ENCODE measurements at regions not wholly inside any gene's neighbourhood (a gene's known extent, or its start where the extent isn't known, plus 50 kb on each side); places are given as distances from the start of the nearest gene placed in this dataset.

DNA sequence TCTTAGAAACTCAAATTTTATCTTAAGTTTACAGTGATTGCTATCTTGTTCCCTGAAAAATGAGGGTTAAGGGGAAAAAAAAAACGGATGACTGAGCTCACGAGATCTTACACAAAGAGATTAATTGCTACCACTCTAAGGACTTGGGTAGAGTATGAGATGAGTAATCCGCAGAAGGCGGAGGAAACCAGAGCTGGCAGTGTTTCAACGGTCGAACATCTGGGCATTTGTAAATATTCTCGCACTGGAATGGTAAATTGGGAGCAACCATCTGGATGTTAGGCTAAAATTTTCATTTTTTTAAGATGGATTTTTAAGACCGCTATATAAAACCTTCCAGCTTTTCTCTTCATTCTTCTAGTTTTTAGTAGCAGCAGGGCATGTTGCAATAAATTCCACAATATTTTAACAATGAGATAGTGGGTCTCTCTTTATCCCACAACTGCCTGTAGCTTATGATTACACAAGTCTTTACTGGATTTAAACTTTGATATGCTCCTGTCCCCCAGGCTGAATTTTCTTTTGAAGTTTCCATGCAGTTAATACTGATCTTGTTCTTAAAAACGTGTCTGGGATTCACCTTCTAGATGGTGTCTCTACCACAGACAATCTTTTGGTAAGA lies 1324.1 kb downstream of the AACS start:
- H4K8ac ChIP-seq (replicated peaks; ENCODE audit: insufficient read length, low read depth, low read length): no peak overlapping the region
- no peak overlapping the region for H3K23ac ChIP-seq (ENCODE audit: insufficient read length, low read depth, low read length)
- H3K23me2 ChIP-seq (ENCODE audit: insufficient read length, low read depth, low read length, poor library complexity, severe bottlenecking): no peaks in the 10 kb centered on the region
- Mint-ChIP-seq H3K4me1 (peaks cover 15% of the 10 kb centered on the region in 2 experiments), H3K27ac (no peak overlapping the region), H3K4me3 (no peak overlapping the region), H3K9me3 (no peaks in the 10 kb centered on the region; a peak in 1 of 5 replicates), H3K36me3 (ENCODE audit: insufficient read depth in 1 of 3, low read depth in 3 of 3) (0 out of 7 replicates have a peak, but pooled peaks cover 0 to 3% (median 0%) of the 10 kb centered on the region in 3 experiments), H3K27me3 (ENCODE audit: low read depth) (no peaks in the 10 kb centered on the region; the same call in none of the 2 replicates)
- no peaks in the 10 kb centered on the region for H3K27me3 ChIP-seq (ENCODE audit: insufficient read depth, low read length)
- H3K4me1 ChIP-seq (ENCODE audit: insufficient read depth, low read length): peaks cover 4% of the 10 kb centered on the region; the same call in 1 of the 2 replicates
- no peak overlapping the region for H3T11ph ChIP-seq (ENCODE audit: low read length)
- DNase-seq: no peak
- H2BK20ac ChIP-seq (ENCODE audit: low read depth, low read length, poor library complexity, severe bottlenecking): no peak overlapping the region
- no peak overlapping the region for H3K4me2 ChIP-seq (ENCODE audit: insufficient read depth, insufficient read length, low read length)
- no peak overlapping the region for H4K5ac ChIP-seq (ENCODE audit: insufficient read length, low read depth, low read length)
- H3K4ac ChIP-seq (ENCODE audit: low read depth, low read length): no peak overlapping the region
- H2BK5ac ChIP-seq (ENCODE audit: insufficient read length, low read length): no peak overlapping the region
- H3K79me2 ChIP-seq (ENCODE audit: insufficient read depth, low read length): no peaks in the 10 kb centered on the region
- no peak overlapping the region for H4K91ac ChIP-seq (ENCODE audit: insufficient read length, low read depth, low read length)
- H2BK15ac ChIP-seq (ENCODE audit: low read depth, low read length): no peak overlapping the region
- no peaks in the 10 kb centered on the region for H3K9me3 ChIP-seq (ENCODE audit: control insufficient read depth, low read depth, low read length)
- no peak overlapping the region for H3K14ac ChIP-seq (ENCODE audit: insufficient read depth, low read length)
- no peak overlapping the region for H3K27ac ChIP-seq (ENCODE audit: insufficient read length, low read depth, low read length)
- H4K20me1 ChIP-seq (ENCODE audit: control insufficient read depth, insufficient read depth, insufficient read length): no peaks in the 10 kb centered on the region
- no peak overlapping the region for H3K18ac ChIP-seq (ENCODE audit: insufficient read length, low read depth, low read length)
- H3K9ac ChIP-seq (ENCODE audit: extremely low read depth, insufficient read length, low read length): no peak overlapping the region
- TF ChIP-seq, protein P1, sequence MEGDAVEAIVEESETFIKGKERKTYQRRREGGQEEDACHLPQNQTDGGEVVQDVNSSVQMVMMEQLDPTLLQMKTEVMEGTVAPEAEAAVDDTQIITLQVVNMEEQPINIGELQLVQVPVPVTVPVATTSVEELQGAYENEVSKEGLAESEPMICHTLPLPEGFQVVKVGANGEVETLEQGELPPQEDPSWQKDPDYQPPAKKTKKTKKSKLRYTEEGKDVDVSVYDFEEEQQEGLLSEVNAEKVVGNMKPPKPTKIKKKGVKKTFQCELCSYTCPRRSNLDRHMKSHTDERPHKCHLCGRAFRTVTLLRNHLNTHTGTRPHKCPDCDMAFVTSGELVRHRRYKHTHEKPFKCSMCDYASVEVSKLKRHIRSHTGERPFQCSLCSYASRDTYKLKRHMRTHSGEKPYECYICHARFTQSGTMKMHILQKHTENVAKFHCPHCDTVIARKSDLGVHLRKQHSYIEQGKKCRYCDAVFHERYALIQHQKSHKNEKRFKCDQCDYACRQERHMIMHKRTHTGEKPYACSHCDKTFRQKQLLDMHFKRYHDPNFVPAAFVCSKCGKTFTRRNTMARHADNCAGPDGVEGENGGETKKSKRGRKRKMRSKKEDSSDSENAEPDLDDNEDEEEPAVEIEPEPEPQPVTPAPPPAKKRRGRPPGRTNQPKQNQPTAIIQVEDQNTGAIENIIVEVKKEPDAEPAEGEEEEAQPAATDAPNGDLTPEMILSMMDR (conservative IDR thresholded peaks at IDR 0.05): no peak
- H3K79me1 ChIP-seq (ENCODE audit: insufficient read depth, low read depth, low read length, poor library complexity, severe bottlenecking): no peaks in the 10 kb centered on the region
- H2BK120ac ChIP-seq (ENCODE audit: low read depth, low read length, poor library complexity, severe bottlenecking): no peak overlapping the region
- H3K56ac ChIP-seq (ENCODE audit: insufficient read length, low read depth, low read length): no peak overlapping the region
- no peak overlapping the region for H2AK5ac ChIP-seq (ENCODE audit: insufficient read length, low read length)
- no peak overlapping the region for H2BK12ac ChIP-seq (ENCODE audit: insufficient read length, low read depth, low read length)
- H2AFZ ChIP-seq (ENCODE audit: low read length): no peak overlapping the region
- no CpG with 5 or more reads among the region's 9 CpGs for WGBS (ENCODE audit: extremely low coverage, insufficient read length, low lambda C conversion rate)

Data from H9 (cell line).